ENCODE measurements at regions not wholly inside any gene's neighbourhood (a gene's known extent, or its start where the extent isn't known, plus 50 kb on each side); places are given as distances from the start of the nearest gene placed in this dataset.

DNA sequence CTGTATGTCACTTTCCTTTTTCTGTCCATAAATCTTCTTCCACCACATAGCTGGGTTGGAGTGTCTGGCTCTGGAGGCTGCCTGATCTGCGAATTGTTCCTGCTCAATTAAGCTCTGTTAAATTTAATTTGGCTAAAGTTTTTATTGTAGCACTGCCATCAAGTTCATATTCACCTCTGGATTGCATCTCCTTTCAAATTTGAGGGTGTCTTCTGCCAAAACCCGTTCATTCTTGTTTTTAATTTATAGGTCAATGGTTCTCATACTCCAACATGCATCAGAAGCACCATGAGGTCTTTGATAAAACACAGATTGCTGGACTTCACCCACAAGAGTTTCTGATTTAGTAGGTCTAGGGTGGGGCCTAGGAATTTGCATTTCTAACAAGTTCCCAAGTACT lies 276.5 kb upstream of the NECTIN3 start:
- TF ChIP-seq CTCF (IDR thresholded peaks at IDR 0.05; ENCODE audit: low read depth, low read length, missing input control) (no peak), RXRA (IDR thresholded peaks at IDR 0.05) (no peak), MAX (IDR thresholded peaks at IDR 0.05) (no peak), SP1 (IDR thresholded peaks at IDR 0.05) (no peak), JUND (IDR thresholded peaks at IDR 0.05) (no peak), NR2F2 (IDR thresholded peaks at IDR 0.05) (no peak), GABPA (IDR thresholded peaks at IDR 0.05 in 1 of 2, conservative IDR thresholded peaks at IDR 0.05 in 1 of 2) (no peak), ATF3 (IDR thresholded peaks at IDR 0.05) (no peak), RAD21 (IDR thresholded peaks at IDR 0.05) (no peak), FOXA1 (IDR thresholded peaks at IDR 0.05) (no peak), HNF4G (IDR thresholded peaks at IDR 0.05) (no peak)
- TF ChIP-seq, protein P1, sequence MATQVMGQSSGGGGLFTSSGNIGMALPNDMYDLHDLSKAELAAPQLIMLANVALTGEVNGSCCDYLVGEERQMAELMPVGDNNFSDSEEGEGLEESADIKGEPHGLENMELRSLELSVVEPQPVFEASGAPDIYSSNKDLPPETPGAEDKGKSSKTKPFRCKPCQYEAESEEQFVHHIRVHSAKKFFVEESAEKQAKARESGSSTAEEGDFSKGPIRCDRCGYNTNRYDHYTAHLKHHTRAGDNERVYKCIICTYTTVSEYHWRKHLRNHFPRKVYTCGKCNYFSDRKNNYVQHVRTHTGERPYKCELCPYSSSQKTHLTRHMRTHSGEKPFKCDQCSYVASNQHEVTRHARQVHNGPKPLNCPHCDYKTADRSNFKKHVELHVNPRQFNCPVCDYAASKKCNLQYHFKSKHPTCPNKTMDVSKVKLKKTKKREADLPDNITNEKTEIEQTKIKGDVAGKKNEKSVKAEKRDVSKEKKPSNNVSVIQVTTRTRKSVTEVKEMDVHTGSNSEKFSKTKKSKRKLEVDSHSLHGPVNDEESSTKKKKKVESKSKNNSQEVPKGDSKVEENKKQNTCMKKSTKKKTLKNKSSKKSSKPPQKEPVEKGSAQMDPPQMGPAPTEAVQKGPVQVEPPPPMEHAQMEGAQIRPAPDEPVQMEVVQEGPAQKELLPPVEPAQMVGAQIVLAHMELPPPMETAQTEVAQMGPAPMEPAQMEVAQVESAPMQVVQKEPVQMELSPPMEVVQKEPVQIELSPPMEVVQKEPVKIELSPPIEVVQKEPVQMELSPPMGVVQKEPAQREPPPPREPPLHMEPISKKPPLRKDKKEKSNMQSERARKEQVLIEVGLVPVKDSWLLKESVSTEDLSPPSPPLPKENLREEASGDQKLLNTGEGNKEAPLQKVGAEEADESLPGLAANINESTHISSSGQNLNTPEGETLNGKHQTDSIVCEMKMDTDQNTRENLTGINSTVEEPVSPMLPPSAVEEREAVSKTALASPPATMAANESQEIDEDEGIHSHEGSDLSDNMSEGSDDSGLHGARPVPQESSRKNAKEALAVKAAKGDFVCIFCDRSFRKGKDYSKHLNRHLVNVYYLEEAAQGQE (IDR thresholded peaks at IDR 0.05) = no peak
- TF ChIP-seq, protein P2, sequence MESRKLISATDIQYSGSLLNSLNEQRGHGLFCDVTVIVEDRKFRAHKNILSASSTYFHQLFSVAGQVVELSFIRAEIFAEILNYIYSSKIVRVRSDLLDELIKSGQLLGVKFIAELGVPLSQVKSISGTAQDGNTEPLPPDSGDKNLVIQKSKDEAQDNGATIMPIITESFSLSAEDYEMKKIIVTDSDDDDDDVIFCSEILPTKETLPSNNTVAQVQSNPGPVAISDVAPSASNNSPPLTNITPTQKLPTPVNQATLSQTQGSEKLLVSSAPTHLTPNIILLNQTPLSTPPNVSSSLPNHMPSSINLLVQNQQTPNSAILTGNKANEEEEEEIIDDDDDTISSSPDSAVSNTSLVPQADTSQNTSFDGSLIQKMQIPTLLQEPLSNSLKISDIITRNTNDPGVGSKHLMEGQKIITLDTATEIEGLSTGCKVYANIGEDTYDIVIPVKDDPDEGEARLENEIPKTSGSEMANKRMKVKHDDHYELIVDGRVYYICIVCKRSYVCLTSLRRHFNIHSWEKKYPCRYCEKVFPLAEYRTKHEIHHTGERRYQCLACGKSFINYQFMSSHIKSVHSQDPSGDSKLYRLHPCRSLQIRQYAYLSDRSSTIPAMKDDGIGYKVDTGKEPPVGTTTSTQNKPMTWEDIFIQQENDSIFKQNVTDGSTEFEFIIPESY (IDR thresholded peaks at IDR 0.05) = no peak
